ENCODE measurements at regions not wholly inside any gene's neighbourhood (a gene's known extent, or its start where the extent isn't known, plus 50 kb on each side); places are given as distances from the start of the nearest gene placed in this dataset.
"Not testable (repeated sequence)": the region's sequence is repeated elsewhere in the genome, so short reads cannot be mapped to it uniquely, and the experiment has no call there.

GRCh38 chr6:44010411-44011349 is 116.6 kb downstream of the MRPL14 start:
- DNase-seq = no peak

DNA sequence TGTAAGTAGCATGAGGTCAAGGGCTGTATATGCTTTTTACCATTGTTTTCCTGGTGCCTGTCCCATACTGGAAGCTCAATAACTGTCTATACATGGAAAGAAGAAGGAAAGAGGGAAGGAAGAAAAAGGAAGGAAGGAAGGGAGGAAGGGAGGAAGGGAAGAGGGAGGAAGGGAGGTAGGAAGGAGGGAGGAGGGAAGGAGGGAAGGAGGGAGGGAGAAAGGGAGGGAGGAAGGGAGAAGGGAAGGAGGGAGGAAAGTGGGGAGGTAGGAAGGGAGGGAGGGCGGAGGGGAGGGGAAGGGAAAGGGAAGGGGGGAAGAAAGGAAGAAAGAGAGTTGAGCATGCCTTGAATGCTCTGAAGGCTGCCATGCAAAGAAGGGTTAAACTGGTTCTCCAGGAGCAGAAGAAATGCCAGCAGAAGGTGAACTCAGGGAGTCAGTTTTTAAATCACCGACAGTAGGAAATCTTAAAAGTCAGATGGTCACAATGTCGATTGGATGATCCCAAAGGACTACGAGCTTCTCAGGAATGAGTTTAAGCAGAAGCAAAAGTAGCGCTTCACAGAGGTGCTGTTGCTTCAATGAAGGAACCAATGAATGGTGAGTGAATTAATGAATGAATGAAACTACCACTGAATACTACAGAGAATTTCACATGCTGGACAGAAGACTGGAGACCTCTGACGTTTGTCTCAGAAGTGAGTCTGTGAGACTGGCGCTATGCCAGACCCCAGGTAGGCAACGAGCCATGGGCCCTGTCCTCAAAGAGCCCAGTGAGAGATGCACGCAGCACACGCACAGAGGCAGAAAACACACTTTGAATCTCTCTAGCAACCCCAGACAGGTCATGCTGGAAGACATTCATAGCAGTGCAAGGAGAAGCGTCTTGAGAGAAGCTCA is 117.6 kb downstream of the MRPL14 start:
- no peak for DNase-seq

- DNase-seq = no peak
Observed at GRCh38 chr6:44008821-44009370, 118.4 kb downstream of the MRPL14 start.

DNA sequence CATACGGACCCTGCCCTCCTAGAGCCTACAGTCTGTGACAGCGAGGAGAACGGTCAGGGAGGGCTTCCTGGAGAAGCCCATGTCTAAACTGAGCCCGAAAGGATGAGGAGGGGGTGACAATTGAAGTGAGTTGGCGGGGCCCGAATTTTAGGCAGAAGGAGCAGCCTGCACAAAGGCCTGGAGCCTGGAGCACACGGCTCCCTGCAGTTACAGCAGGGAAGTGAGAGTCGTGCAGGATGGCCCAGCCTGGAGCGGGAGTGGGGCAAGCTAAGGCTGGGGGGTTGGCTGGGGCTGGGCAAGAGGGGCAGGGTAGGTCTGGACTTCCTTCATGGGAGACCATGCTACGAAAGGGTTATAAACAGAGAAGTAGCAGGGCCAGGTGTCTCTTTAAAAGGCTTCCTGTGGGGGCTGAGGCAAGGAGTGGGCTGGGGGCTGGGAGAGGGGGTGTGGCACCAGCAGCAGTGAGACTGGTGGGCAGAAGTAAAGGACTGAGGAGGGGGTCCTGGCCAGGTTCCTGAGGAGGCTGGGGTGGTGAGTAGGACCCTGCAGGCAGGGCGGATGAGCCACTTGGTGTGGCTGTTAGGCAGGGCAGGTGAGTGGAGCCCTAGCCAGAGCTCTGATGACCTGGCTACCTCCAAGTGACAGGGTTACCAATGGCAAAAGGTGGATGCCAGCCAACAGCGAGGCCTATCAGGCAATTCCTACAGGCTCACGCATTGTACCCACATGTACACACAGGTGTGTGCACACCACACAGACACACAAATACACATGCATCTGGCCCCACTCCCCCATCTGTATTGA is 119.2 kb downstream of the MRPL14 start:
- no peak for DNase-seq

- DNase-seq = no peak
Observed at GRCh38 chr6:44006872-44007303, 120.4 kb downstream of the MRPL14 start.

DNA sequence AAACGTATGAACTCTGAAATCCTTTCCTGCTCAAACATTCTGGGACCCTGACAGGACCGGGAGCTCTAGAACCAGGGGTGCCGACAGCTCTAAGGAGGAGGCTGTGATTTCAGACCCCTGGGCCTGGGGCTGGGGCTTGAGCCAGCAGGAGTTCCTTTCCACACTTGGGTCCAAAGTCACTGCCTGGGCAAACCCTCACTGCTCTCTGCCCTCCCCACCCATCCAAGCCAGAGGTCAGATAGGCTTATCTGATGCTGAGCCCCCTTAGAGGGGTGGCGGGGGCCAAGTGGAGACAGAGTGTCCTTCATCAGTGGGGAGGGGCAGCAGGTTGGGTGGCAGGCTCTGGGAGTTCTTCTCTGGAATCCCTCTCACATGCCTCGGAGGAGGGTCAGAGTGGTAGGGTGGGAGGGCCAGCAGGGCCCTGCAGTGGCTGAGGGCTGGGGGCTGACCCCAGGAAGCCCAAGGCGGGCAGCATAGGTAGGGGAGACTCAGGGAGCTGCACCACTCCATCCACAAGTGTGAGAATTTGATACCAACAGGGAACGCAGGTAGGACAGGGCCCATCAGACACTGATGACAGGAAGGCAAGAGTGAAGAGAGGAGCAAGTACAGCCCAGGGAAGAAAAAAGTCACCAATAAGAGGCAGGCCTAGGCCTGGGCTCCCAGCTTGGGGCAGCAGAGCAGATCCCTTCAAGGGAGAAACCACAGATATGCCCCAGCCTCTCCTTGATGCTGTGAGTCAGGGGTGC is 121.0 kb downstream of the MRPL14 start:
- DNase-seq = no peak

DNA sequence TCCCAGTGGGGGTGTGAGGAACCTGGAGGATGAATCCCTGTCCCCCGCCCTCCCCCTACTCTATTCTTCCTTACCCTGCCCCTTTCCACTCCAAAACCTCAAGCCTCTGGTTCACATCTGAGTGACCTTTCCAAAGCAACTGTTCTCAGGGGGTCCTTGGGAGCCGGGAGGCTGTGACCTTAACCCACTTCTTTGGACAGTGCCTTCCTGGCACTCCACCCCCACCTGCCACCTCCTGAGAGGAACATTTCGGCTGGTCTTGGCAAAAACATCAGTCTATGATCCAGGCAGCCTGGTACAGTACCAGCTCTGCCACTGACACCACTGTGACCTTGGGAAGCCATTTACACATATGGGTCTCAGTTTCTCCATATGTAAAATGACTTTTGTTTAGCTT is 121.7 kb downstream of the MRPL14 start:
- no peak for DNase-seq

DNA sequence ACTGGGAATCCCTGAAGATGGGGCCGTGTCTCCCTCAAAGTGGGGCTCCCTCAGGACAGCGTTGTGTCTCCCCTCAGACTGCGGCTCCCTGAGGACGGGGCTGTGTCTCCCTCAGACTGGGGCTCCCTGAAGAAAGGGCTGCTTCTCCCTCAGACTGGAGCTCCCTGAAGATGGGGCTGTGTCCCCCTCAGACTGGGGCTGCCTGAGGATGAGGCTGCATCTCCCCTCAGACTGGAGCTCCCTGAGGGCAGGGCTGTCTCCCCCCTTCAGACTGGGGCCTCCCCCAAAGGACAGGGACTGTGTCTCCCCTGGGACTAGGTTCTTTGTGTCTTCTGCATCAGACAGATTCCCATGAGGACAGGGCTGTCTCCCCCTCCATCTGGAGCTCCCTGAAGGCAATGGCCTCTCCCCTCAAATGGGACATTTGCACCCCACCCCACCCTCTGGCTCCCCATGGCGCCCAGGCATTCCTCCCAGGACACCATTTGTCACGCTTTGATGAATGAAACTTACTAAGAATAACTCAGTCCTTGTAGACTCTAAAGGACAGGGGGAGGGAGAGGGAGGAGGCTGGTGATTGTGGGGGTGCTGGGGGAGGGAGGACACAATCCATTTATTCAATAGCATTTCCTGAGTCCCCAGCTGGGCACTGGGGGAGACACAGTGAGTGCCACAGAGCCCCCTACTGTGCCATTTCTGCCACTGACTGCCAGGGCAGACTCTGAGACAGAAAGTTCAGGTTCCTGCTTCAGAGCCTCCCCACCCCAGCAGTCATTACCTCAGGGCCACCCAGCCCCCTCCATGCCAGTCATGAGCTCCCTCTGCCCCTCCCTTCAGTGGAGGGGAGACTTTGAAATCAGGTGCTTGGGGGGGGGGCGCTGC is 122.4 kb downstream of the MRPL14 start:
- DNase-seq = no peak

DNA sequence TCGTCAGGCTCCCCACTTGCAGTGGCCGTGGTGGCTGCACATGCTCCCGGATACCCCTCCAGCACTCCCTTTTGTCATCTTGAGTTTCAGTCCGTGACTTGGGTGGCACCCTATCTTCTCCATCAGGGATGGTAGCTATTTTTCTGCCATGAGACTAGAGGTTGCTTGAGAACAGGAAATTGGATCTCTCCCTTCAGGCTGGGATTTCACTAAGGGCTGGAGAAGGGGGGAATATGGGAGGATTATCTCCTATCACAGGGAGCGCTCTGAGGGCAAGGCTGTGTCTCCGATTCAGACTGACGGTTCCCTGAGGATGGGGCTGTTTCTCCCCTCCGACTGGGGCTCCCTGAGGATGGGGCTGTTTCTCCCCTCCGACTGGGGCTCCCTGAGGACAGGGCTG is 123.1 kb downstream of the MRPL14 start:
- no peak for DNase-seq

DNA sequence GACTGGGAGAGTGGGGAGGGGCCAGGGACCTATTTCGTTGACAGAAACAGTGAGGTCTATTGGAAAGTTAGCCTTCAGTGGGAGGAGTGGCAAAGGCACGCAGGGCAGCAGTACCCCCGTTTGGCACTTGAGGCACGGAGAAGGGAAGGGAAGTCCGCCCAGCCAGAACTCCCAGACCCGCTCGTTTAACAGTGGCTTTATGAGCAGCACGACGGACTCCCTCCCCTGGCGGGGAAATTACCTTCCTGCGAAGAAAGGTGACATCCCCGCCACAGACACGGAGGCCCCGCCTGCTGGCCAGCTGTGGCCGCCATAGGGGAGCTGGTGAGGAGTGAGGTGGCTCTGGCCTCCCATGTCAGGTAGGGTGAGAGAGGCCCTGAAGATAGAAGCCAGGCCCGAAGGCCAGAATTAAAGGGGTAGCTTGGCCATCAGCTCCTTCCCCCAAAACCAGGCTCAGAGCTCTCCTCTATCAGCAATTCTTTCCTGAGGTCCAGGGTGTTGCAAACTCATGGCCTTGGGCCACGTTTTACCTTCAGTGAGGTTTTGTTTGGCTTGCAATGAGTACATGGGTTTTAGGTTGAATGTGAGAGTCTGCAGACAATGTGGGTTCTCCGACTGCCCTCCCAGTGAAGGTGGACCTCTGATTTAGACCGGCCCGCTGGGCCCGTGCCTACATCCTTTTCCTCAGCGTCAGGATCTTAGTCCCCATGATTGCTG is 123.7 kb downstream of the MRPL14 start:
- no peak for DNase-seq

DNA sequence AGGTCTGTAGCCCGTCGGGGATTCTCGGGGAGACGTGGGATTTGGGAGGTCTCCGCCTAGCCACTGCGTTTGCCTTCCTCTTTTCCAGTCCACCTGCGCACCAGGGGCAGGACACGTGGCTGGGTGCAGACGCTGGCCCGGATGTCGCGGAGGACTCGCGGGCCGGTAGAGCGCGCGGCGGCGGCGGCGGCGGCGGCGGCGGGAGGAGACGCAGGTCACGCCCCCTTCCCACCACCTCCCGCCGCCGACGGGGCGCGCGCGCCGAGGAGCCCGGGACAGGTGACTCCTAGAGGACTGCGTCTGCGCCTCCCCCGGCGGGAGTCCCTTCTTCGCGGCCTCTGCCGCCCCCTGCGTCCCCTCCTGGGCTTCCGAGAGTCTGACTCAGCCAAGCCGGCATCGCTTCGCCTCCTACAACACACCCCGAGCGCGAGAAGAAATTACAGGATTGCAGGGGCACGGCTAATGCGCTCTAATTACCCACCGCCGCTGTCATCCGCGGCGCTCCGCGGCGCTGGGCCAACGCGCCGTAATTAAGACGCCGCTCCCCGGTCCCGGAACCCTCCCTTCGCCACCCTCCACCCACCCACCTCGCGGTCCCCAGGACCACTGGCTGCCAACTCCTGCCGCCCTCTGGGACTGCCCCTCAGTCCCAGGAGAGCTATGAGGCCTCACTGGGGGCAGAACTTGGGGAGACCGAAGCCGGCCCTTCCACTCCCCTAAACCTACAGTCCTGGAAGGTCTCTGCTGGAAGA is 124.5 kb downstream of the MRPL14 start:
- no peak for DNase-seq

DNA sequence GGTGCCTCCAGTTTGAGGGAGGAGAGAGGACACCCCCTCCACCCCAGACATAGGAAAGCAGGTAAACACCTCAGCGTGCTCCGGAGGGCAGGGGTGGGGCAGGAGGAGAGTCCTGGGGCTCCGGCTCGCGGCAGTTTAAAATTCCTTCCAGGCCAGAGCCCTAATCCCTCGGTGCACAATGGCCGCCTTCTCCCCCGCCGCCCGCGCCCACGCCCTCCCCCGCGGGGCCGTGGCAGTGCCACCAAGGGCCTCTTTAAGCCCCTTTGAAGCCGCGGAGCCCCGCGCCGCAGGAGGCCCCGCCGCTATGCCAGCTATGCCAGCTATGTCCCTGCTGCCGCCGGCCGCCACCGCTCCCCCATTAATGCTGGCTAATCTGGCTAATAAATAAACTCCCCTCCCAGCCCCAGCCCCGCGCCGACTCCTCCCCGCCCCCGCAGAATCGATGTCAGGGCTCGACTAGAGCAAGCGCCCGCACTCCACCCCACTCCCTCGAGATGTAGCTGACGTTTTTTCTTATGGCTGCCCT is 125.1 kb downstream of the MRPL14 start:
- no peak for DNase-seq

DNA sequence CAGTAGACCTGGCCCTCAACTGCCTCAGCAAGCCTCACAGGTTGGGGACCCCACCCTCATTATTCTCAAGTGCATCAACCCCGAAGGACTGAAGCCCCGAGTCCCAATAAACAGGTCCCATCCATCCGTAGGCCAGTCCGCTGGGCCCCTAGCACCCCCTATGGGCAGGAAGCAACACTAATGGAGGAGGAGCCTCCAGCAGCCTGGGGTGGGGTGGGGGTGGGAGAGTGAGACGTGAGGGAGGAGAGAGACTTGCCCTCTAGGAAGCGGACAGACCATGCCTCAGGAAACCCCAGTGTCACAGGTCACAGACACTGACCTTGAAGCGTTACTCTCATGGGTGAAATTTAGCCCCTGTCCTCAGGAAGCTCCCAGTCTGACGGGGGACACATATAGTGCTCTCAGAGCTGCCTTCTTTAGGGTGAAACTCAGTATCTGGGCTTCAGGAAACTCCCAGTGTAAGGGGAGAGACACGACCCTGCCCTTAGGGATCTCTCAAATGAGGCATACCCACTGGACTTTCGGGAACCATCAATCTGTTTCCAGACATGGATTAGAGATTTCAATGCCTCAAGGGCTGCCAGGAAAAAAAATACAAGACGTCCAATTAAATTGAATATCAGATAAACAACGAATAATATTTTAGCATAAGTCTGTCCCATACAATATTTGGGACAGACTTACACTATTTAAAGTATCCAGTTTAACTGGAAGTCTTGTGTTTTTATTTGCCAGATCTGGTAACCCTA is 125.8 kb downstream of the MRPL14 start:
- peak; percentile 25 to 52 for DNase-seq

DNA sequence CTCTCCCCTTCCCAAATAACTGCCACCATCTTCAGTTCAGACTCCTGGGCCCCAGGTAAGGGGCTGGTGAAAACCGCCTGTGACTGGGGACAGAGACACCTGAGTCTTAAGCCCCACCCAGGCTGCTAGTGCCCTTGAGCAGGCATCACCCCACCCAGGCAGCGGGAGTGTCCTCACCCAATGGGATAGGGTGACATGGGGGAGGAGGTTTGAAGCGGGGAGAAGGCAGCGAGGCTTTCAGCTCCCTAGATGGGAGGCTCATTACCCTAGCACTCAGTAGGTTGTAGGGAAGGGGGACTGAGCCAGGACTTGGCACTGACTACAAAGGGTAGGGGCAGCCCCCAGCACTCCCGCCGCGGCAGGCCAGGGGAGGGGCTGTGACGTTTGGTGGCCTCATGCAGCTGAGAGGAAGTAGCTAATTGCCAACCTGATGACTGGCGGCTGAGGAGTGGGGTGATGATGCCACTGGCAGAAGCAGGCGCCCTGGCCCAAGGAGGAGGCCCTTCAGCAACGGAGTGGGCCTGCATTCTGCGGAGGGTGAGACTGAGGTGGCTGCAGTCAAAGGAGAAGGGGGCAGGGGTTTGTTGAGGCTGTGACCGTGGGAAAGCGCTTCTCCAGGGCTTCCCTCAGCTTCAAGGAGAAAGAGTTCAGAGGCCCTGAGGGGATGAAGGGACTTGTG is 126.9 kb downstream of the MRPL14 start:
- peak in 1 of 2 experiments; percentile 63 for DNase-seq

- no peak for DNase-seq
Observed at GRCh38 chr6:43999628-44000027, 127.6 kb downstream of the MRPL14 start.

DNA sequence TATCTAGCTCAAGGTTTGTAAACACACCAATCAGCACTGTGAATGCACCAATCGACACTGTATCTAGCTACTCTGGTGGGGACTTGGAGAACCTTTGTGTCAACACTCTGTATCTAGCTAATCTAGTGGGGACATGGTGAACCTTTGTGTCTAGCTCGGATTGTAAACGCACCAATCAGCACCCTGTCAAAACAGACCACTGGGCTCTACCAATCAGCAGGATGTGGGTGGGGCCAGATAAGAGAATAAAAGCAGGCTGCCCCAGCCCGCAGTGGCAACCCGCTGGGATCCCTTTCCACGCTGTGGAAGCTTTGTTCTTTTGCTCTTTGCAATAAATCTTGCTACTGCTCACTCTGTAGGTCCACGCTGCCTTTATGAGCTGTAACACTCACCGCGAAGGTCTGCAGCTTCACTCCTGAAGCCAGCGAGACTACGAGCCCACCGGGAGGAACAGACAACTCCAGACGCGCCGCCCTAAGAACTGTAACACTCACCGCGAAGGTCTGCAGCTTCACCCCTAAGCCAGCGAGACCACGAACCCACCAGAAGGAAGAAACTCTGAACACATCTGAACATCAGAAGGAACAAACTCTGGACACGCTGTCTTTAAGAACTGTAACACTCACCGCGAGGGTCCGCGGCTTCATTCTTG is 128.5 kb downstream of the MRPL14 start:
- DNase-seq = peak; percentile 50 to 56

- not testable (repeated sequence) for DNase-seq
Observed at GRCh38 chr6:43997990-43998585, 129.2 kb downstream of the MRPL14 start.

Data from SHP77 (cell line).